Subcutaneous abdominal adipose tissue (tissue), 5 donors: ENCODE measurements at regions not wholly inside any gene's neighbourhood (a gene's known extent, or its start where the extent isn't known, plus 50 kb on each side); places are given as distances from the start of the nearest gene placed in this dataset.

ENCODE experiments used
- H3K27ac ChIP-seq: one replicate; pipeline ENCODE4 v1.7.0; 2013; ENCODE audit warnings: low read depth, mild to moderate bottlenecking, inconsistent platforms, low read length, moderate library complexity
- H3K27me3 ChIP-seq, 5 donors: one replicate each; pipeline ENCODE4 v1.7.0; 2013; ENCODE audit warnings: low read length in 5 of 5, inconsistent platforms in 1 of 5; ENCODE audit not compliant: control insufficient read depth in 5 of 5, insufficient read depth in 4 of 5
- H3K36me3 ChIP-seq, 5 donors: one replicate each; pipeline ENCODE4 v1.7.0; 2013; ENCODE audit warnings: low read length in 5 of 5; ENCODE audit not compliant: control insufficient read depth in 5 of 5, insufficient read depth in 5 of 5
- H3K4me1 ChIP-seq, 5 donors: one replicate each; pipeline ENCODE4 v1.7.0; 2013; ENCODE audit warnings: low read length in 5 of 5, mild to moderate bottlenecking in 3 of 5, moderate library complexity in 1 of 5; ENCODE audit not compliant: control insufficient read depth in 5 of 5, insufficient read depth in 5 of 5
- H3K4me3 ChIP-seq, 5 donors: one replicate each; pipeline ENCODE4 v1.7.0; 2013; ENCODE audit warnings: low read length in 5 of 5, low read depth in 1 of 5
- H3K9ac ChIP-seq, 5 donors: one replicate each; pipeline ENCODE4 v1.7.0; 2013; ENCODE audit warnings: low read length in 5 of 5, mild to moderate bottlenecking in 4 of 5, moderate library complexity in 3 of 5
- H3K9me3 ChIP-seq, 5 donors: one replicate each; pipeline ENCODE4 v1.7.0; 2013; ENCODE audit warnings: low read length in 5 of 5; ENCODE audit not compliant: control insufficient read depth in 5 of 5
- donor health status: healthy.
- donor health status: healthy.
- donor health status: healthy.
- donor health status: healthy.
- donor health status: healthy.

- peaks cover 2 to 24% (median 8%) of the 10 kb centered on the region in 5 donors for H3K27me3 ChIP-seq
- H3K4me3 ChIP-seq = no peak overlapping the region
- H3K36me3 ChIP-seq = no peaks in the 10 kb centered on the region
- H3K27ac ChIP-seq = no peak overlapping the region
- no peaks in the 10 kb centered on the region for H3K4me1 ChIP-seq
- no peak overlapping the region for H3K9ac ChIP-seq
- H3K9me3 ChIP-seq = no peaks in the 10 kb centered on the region
These were observed 597.3 kb downstream of the PTPRU start for GRCh38 chr1:29833581-29833980.

- no peaks in the 10 kb centered on the region for H3K36me3 ChIP-seq
- peaks cover 2 to 24% (median 9%) of the 10 kb centered on the region in 5 donors for H3K27me3 ChIP-seq
- no peaks in the 10 kb centered on the region for H3K4me1 ChIP-seq
- H3K9ac ChIP-seq = no peak overlapping the region
- H3K4me3 ChIP-seq = no peak overlapping the region
- H3K9me3 ChIP-seq = no peaks in the 10 kb centered on the region
- no peak overlapping the region for H3K27ac ChIP-seq
These were observed 596.6 kb downstream of the PTPRU start for GRCh38 chr1:29832936-29833335.

- Histone ChIP-seq H3K27ac (no peak overlapping the region), H3K27me3 (peaks cover 3 to 29% (median 14%) of the 10 kb centered on the region in 5 donors), H3K9me3 (no peaks in the 10 kb centered on the region), H3K4me3 (no peak overlapping the region), H3K36me3 (no peaks in the 10 kb centered on the region), H3K4me1 (no peaks in the 10 kb centered on the region), H3K9ac (no peak overlapping the region)
These were observed 596.1 kb downstream of the PTPRU start for GRCh38 chr1:29832471-29832870.

DNA sequence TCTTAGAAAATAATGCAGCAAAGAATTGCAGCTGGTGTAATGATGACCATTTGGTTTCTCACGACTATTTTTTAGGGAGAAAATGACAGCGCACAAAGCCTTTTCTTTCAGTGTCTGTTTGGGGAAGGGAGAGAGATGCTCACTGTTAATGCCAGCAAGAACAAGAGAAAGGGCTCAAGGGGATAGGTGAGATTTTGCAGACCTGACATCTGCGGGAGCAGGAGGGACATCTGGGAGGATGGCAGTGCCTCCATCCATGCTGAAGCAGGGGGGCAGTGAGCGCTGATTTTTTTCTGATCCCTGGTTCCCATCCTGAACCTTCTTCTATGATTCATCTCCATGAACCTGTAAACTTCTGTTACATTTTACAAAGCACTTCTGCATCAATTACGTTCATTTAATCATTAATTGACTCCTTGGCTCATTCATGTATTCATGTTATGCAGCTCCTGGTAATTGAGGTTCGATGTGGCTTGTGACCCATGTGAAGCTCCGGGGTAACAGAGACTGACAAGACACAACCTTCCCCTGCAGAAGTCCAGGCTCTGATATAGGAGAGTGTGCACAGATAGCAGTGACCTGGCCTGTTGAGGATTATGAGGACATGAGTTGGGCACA is 595.3 kb downstream of the PTPRU start:
- no peaks in the 10 kb centered on the region for H3K36me3 ChIP-seq
- H3K27me3 ChIP-seq = peaks cover 10 to 32% (median 17%) of the 10 kb centered on the region in 5 donors
- H3K27ac ChIP-seq = no peak overlapping the region
- H3K9ac ChIP-seq = no peak overlapping the region
- no peaks in the 10 kb centered on the region for H3K9me3 ChIP-seq
- H3K4me1 ChIP-seq = no peaks in the 10 kb centered on the region
- H3K4me3 ChIP-seq = no peak overlapping the region

GRCh38 chr1:29830916-29831315 is 594.6 kb downstream of the PTPRU start:
- H3K4me1 ChIP-seq = no peaks in the 10 kb centered on the region
- no peak overlapping the region for H3K27ac ChIP-seq
- no peak overlapping the region for H3K4me3 ChIP-seq
- no peaks in the 10 kb centered on the region for H3K36me3 ChIP-seq
- H3K9me3 ChIP-seq = no peaks in the 10 kb centered on the region
- H3K9ac ChIP-seq = no peak overlapping the region
- peaks cover 13 to 38% (median 19%) of the 10 kb centered on the region in 5 donors for H3K27me3 ChIP-seq

DNA sequence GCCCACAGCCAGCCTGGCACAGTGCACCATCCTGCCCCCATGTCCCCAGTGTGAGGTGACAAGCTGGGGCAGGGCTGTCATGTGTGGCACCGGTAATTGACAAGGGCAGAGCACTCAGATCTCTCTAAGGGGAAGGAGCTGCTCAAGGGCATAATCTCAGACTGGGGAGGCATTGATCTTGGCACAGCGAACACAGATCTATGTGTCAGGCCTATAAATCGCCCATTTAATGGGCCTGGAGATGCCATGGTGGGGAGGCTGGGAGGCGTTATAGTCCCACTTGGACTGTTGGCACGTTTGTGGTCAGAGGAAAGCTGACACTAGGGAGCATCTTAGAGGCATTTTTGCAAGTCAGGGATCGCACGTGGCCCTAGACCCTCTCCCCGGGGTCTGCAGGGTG is 594.1 kb downstream of the PTPRU start:
- Histone ChIP-seq H3K9ac (no peak overlapping the region), H3K4me3 (no peak overlapping the region), H3K4me1 (no peaks in the 10 kb centered on the region), H3K9me3 (no peaks in the 10 kb centered on the region), H3K27ac (no peak overlapping the region), H3K27me3 (peaks cover 16 to 38% (median 19%) of the 10 kb centered on the region in 5 donors), H3K36me3 (no peaks in the 10 kb centered on the region)

DNA sequence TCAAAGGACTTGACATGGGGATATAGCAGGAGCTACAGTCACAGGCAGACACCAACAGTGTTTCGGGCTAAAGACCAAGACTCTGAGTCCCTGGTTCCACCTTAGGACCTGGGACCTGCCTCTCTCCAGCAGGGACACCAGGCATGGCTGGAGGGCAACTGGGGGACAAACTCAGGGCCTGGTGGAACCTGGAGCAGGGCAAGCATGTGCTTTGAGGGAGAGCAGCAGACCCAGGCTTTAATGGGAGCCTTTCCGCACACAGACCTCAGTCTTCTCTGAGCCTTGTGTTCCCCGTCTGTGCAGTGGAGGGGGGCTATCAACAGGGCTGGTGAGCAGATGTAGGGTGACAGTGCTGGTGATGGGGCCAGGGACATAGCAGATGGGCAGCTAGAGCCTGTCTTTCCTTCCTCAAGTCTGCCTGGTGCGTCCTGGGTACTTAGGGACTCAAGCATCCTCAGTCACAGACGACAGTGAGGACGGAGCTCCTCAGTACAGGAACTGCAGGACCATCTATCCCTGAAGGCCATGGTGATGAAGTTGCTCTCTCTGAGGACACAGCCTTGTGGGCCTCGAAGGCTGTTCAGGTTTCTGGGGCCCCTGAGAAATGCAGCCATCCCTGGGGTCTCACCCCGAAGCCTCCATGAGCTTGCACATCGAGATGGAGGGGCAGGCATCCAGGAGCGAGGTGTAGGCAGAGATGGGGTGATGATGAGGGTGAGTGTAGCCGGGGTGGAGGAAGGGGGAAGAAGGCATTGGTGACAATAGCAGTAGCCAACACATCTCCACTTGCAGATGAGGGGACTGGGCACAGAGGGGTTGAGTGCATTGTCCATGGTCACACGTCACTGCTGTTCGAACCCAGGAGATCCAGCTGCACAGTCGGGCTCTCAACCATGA is 593.4 kb downstream of the PTPRU start:
- no peaks in the 10 kb centered on the region for H3K36me3 ChIP-seq
- H3K27me3 ChIP-seq = peaks cover 16 to 38% (median 22%) of the 10 kb centered on the region in 5 donors
- no peaks in the 10 kb centered on the region for H3K4me1 ChIP-seq
- no peaks in the 10 kb centered on the region for H3K9me3 ChIP-seq
- no peak overlapping the region for H3K9ac ChIP-seq
- no peak overlapping the region for H3K27ac ChIP-seq
- H3K4me3 ChIP-seq = no peak overlapping the region

DNA sequence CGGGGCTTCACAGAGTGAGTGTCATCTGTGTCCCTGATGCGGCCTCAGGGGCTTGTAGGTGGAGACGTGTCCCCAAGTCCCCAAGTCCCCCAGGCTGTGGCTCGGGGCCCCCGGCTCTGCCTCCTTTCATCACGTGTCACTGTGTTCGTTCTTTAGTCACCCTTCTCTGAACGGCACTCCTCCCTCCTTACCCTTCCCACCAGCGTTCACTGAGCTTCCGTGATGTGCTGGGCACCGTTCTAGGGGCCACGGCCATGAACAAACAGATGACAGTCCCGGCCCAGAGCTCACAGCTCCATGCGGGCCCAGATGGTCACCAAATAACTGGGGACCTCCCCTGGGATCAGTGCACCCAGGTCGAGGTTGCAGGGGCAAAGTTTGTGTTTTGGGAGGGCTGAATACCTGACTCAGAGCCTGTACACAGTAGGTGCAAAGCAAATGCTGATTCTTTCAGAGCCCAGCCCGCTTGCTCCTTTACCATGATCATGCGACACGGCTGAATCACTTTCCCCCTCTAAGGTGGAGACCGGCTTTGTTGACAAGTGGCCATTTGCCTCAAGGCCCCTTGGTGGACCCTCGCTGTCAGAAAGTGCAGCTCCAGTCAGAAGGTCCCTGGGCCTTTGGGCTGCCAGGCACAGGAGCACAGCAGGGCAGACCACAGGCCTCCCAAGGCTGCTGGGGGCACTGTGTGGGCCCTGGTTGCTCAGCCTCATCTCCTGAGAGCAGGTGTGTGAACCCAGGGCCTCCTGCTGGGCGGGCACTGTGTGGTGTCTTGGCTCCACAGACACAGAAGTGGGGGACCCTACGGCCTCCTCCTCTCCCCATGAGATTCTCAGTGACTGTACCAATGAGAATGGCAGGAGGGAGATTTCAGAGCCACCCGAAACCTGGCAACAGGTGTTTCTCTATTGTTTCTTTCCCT is 592.5 kb downstream of the PTPRU start:
- peaks cover 13 to 33% (median 28%) of the 10 kb centered on the region in 5 donors for H3K27me3 ChIP-seq
- no peak overlapping the region for H3K27ac ChIP-seq
- H3K4me3 ChIP-seq = no peak overlapping the region
- H3K4me1 ChIP-seq = no peaks in the 10 kb centered on the region
- H3K9me3 ChIP-seq = no peaks in the 10 kb centered on the region
- H3K9ac ChIP-seq = no peak overlapping the region
- no peaks in the 10 kb centered on the region for H3K36me3 ChIP-seq

GRCh38 chr1:29827801-29828525 is 591.6 kb downstream of the PTPRU start:
- Histone ChIP-seq H3K9ac (no peak overlapping the region), H3K4me1 (no peaks in the 10 kb centered on the region), H3K9me3 (no peaks in the 10 kb centered on the region), H3K4me3 (no peak overlapping the region), H3K36me3 (no peaks in the 10 kb centered on the region), H3K27ac (no peak overlapping the region), H3K27me3 (peaks cover 13 to 34% (median 31%) of the 10 kb centered on the region in 5 donors)
